Stimulated activated CD8-positive, alpha-beta memory T cell treated with anti-CD3 and anti-CD28 coated beads, Interleukin-15, amount 100 ng/mL, for 24 hours (primary cell): ENCODE measurements at regions not wholly inside any gene's neighbourhood (a gene's known extent, or its start where the extent isn't known, plus 50 kb on each side); places are given as distances from the start of the nearest gene placed in this dataset.
"Not testable (repeated sequence)": the region's sequence is repeated elsewhere in the genome, so short reads cannot be mapped to it uniquely, and the experiment has no call there.

Source experiments
- DNase-seq: peaks from one replicate; pipeline ENCODE4 v3.0.0-alpha.2; 2020; ENCODE audit warnings: low read depth

DNA sequence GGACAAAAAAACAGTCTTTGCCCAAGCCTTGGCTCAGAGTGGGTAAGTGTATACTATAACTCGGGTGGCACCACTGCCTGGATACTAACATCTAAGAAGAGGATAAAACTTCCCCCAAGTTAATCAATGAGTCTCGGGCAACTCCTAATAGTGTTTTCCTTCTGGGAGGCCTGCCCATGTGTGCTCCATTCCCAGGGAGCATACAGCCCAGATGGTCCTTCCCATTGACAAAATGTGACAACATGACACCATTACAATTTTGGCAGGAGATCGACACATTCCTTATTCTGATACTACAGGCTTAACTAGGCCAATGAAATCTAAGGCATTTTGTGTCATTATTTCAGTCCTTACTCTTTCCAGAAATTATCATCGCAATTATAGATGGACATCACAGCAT is 52.7 kb upstream of the CRIM1 start:
- DNase-seq = no peak

DNA sequence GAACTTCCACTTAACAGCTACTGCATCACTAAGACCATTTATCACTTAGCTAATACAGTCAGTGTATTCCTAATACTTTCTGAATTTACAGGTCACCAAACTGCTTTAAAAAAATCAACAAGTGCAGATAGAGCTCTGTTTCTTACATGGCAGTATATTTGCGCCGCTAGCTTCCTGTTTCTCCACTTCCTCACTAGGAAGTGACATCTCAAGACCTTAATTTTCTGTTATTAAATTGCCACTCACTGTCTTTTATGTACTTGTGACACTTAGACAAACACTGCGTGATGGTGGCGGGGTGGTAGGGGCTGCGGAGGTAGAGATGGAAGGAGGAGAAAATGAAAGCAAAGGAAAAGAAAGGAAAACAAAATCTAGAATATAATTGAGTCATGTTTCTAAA is 53.7 kb upstream of the CRIM1 start:
- DNase-seq = no peak

DNA sequence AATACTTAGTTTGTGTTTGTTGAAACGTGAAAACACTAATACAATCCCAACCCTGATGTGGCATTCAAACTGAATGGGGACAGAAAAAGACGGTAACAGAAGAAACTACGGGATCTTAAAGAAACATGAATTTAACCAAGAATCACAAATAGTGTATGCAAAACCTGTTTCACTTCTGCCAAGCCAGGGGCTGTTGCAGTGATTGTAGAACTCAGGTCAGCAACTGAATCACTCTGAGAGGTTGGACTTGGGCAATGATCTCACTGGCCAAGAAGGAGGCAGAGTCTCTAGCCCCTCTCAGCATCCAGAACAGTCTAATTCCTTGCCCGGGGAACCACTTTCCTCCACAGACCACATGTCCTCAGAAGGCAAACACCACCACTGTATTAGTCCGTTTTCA is 54.9 kb upstream of the CRIM1 start:
- no peak for DNase-seq

DNA sequence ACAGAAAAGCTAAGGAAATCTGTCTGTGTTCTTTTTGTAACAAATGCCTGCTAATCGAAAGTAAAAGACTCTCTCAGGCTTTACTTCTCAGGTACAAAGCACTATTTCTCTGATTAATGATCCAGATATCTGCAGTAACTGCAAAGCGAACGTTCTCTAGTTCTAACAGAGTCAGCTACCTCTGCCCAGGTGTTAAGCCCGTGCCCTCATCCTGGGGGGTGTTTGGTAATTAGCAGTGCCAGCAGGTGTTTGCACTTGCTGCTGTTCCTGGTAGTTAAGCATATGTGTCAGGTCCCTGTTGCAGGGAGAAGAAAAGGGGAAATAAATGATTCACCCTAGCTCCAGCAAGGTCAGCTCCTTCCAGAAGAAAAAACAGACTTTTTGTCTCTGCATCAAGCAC is 58.8 kb upstream of the CRIM1 start:
- DNase-seq = no peak

DNA sequence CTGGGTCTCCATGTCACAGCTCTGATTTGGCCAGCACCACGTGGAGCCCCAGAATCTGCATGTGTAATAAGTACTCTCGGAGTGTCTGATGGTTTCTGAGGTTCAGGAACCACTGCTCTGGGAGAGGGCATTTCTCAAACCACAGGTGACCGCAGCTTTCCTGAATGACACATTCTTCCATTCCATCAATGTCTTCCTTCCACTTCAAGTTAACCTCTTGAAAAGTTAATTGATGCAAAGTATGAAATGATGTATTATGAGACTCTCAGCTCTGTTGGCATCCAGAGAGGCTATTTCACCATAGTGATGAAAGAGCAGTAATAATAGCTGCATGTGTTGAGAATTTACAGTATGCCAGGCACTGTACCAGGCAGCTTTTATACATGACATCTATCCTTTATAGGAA is 61.3 kb upstream of the CRIM1 start:
- DNase-seq = no peak

DNA sequence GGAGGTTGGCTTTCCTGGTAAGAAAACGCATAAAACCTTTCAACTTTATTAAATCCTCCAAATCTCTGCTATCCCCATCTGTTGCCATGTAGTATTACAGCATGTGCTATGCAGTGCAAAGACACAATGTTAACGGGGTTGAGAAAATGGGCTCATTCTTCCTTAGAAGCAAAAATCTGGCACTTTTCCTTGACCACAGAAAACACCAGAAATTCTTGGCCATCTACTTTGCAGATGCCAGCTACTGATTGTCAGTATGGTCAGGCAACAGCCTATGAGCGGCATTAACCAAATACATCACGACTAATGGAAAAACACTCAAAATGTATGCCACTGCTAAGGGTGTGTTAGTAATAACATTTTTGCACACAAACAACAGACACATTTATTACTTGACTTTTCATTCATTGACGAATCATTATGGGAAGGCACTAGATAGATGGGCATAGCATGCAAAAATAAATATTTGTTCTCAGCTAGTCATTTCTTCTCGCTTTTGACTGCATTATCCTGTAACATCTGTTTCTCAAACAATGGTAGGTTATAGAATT is 65.2 kb upstream of the CRIM1 start:
- DNase-seq = no peak

DNA sequence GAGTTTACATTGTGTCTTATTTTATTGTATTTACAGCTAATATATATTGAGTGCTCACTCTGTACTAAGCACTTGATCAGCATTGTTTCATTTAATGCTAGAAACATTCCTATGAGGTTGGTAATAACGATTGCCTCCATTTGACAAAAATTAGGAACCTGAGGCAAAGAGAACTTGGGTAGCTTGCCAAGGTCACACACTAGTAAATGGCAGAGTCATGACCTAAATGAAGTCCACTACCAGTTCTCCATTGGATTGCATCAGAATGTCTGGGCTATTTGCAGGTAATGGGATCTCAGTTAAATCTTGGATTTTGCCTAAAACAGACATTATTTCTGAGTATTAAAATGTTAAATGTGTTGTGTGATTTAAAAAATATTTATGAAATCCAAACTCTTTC is 65.8 kb upstream of the CRIM1 start:
- DNase-seq = no peak

DNA sequence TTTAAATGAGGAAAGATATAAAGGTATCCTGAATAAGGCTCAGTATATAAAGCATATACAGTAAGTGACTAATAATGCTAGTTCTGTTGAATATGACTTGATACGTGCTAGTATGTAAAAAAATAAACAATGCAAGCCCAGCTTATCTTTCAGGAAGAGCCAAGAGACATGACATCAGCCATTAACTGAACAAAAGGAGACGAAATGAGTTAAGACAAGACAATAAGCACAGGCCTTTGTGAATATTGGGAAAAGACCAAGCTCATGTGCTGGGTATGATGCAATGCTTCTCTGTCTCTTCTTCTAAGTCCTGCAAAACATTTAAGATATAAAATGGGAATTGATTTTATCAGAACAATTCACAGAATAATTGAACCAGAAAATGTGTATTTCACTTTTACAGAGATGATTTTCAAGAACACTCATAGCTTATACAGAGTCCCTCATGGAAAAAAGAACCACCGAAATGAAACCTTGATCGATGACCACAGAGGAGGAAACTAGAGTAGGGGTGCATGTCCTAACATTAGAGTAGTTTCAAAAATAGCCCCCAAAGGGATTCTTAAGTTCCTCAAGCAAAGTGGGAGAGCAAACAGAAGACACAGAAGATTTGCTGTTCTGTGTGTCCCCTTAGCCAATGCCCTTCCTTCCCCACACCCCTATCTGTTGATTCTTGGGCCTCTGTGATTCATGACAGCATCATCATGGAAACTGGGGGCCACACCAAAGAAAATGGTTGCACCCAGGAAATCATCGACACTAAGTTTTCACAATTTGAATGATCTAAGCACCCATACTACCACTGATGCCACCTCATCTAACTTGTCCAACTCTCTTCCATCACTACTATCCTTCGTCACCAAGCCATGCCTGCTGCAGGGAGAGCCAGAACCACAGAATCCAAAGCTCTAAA is 68.0 kb upstream of the CRIM1 start:
- no peak for DNase-seq

DNA sequence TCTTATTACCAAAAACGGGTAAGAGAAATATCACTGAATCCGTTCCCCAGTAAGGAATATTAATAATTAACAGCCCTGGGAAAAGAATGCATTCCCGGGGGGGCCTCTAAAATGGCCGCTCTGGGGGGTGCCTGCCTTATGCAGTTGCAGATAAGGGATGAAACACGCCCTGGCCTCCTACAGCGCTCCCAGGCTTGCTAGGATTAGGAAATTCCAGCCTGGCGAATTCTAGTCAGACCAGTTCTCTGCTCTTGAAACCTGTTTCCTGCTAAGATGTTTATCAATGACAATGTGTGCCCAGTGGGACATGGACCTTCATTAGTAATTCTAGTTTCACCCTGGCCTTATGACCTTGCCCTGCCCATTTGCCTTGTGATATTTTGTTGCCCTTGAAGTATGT is 76.1 kb upstream of the CRIM1 start:
- not testable (repeated sequence) for DNase-seq

DNA sequence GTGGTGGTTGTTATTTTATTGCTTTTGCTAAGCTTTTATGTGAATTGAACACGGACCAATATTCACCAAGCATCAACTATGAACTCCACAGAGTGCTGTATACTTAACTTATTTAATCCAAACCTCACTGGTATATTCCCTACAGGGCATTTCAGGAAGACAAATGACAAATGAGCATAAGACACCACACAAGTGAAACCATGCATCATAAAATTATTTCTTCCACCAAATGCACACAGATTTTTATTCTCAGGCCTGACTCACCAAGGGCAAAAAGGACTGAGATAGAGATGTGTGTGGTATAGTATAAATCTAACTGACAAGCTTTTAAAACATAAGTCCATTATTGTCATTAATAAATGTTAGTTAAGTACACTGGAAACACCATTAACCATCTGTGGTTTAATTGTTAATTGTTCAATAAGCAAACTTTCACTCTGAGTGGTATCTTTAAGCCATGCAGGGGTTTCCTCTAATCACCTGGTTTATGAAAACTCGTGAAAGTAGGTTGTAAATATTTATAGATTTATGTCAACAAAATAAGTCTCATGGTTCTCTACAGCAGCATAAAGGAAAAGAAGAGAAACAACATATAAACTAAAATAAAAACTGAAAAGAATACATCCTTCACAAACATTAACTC is 77.6 kb upstream of the CRIM1 start:
- DNase-seq = no peak

DNA sequence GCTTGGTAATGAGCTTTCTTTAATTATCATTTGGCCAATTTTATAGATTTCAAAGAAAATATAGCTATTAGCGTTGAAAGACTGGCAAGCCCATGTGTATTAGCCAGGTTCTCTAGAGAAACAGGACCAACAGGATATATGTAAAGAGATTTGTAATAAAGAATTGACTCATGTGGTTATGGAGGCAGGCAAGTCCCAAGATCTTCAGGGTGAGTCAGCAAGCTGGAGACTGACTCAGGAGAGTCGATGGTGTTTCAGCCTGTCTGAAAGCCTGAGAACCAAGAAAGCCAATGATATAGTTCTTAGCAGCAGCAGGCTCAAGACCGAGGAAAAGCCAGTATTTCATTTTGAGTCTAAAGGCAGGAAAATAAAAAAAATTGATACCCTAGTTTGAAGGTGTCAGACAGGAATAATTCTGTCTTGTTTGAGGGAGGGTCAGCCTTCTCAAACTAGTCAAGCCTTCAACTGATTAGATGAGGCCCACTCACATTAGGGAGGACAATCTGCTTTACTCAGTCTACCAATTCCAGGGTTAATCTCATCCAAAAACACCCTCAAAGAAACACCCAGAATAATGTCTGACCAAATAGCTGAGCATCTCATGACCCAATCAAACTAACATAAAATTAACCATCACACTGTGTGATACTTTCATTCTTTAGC is 78.3 kb upstream of the CRIM1 start:
- no peak for DNase-seq

DNA sequence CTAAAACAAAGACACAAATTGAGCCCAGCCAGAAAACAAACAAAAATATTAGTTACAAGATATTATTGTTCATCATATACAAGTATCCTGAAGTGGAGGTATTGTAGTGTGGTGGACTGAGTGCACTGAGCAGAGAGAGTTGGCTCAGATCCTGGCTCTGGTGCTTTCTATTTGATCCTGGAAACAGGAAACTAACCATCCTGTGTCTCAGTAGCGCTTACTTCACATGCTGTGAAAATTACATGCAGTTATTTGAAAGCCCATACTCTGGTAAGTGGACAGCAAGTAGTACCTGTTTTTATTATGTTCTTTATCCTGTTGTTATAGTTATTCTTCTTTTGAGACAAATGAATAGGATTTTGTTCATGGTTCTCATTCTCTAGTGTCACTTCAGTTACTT is 84.3 kb upstream of the CRIM1 start:
- DNase-seq = no peak

DNA sequence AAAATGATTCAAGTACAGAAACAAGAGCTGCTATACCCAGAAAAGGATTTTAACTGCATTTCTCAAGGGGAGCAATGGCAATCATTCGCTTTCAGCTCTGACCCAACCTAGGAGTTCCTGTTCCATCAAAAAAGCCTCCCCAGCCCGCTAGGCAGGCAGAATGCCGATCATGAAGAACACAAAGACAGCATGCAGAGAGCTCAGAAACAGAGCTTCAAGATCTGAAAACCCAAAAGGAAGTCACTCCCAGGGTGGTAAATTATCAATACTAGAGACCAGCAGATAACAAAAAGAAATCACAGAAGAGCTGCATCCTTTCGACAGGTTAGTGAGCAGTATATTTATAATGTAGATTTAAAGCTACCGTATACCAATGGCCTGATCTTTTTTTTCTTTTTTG is 84.8 kb upstream of the CRIM1 start:
- no peak for DNase-seq

DNA sequence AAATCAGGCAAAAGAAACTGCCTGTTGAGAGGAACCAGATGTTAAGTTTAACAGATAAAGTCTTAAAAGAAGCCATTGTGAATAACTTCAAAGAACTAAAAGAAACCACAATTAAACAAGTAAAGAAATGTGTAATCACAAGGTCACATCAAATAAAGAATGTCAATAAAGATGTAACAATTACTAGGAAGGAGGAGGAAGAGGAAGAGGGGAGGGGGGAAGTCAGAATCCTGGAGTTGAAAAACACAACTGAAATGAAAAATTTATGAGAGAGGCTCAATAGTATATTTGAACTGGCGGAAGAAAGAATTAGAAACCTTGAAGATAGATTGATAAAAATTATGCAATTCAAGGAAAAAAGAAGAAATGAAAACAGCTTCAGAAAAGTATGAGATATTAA is 88.4 kb upstream of the CRIM1 start:
- no peak for DNase-seq

DNA sequence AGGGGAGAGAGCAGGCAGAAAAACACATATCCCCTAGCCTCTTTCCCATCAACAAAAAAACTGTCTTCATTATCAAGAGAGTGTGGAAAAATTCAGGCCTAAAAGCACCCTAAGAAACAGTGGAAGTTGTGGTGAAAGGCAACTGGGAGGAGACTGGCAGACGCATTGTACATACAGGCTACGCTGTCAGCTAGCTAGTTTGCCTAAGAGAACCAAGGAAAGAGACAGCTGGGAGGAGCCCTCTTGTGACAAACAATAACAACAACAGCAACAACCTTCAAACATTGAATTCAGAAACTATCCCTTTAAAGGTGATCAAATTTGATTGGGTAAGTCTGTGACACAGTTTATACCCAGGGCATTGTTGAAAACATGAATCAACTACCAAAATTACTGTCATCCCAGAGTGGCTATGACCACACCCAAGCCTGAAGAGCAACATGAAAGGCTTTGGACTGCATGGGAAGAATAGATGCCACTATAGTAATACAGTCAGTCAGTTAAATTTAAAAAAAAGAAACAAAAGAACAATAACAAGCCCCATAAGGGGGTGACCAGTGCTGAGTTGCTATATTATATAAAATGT is 88.9 kb upstream of the CRIM1 start:
- no peak for DNase-seq

DNA sequence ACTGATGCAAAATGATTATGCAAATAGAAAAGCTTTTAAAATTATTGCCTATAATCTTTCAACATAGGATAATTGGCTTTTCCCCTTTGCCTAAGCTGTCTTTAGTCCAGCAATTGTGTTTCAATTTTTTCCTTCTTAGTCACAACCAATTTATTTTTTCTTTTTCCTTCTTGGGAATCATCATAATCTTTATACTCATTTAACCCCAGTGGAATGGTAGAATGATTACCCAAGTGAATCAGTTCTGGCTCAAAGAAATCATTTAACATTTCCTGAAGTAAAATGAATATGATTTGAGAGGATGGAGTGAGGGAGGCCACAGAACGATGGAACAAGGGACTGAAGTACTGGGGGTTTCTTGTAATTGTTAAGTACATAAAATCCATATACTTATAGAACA is 93.0 kb upstream of the CRIM1 start:
- DNase-seq = no peak

DNA sequence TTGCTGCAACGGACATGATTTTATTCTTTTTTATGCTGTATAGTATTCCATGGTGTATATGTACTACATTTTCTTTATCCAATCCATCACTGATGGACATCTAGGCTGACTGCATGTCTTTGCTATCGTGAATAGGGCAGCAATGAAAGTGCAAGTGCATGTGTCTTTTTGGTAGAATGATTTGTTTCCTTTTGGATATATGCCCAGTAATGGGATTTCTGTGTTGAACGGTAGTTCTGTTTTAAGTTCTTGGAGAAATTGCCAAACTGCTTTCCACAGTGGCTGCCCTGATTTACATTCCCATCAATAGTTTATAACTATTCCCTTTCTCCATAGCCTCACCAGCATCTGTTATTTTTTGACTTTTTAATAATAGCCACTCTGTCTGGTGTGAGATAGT is 99.7 kb upstream of the CRIM1 start:
- no peak for DNase-seq

DNA sequence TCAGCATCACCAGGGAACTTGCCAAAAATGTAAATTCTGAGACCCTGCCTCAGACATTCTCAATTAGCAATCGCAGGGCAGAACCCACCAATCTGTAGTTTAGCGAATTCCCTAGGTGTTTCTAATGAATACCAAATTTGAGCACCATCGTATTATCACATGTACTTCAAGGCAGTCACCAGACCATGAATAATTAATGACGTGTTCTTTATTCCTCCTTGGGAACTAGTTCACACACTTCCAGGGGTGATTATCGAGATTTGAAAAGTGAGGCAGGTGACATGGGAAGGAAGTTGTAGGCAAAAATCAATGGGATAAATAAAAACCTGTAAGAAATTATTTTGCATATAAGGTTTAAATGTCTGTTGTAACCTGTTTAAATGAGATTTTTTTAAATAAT is 102.5 kb upstream of the CRIM1 start:
- DNase-seq = no peak

DNA sequence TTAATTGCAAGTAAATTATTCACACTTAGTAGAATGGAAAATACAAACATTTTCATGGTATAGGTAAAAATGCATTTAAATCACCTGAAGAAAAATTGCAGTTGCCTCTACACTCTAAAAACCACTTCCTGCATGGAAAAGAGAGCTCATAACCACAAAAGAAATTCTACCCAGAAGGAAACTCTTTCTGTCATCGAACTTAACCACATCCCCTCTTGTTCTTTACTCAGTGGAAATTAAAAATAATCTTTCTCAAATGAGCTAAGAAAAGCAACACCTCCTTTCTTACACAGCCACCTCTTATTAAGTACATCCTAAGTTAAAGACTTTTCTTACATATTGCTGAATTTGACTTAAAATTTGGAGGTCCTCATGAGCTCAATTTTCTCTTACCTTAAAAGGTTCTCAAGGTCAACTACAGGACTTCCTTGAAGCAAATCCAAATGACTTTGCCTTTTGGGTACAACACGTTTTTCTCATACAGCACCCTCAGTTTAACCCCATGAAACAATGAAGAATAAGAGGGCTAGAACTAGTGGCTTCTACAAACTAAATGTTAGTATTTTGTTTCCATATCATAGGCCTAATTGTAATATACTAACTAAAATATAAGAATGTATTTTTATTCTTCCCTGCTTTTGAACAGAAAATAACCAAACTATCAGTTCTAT is 109.1 kb upstream of the CRIM1 start:
- DNase-seq = no peak

DNA sequence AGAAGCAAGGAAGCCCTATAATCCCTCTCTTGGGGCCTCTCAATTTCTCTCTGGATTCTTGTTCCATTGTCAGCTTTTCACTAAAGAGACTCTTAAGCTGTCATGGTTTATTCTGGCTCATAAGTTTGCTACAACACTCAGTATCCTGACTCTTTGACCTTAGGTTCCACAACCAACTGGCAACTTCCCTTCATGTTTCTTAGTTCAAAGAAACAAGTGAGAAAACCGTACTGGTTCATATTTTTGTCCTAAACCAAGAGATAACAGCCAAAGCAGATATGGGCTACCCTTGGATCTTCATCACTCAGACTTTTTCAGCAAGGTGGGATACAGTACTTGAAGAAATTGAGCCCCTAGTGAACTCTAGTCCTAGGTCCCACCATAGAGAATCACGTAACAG is 109.9 kb upstream of the CRIM1 start:
- DNase-seq = no peak

DNA sequence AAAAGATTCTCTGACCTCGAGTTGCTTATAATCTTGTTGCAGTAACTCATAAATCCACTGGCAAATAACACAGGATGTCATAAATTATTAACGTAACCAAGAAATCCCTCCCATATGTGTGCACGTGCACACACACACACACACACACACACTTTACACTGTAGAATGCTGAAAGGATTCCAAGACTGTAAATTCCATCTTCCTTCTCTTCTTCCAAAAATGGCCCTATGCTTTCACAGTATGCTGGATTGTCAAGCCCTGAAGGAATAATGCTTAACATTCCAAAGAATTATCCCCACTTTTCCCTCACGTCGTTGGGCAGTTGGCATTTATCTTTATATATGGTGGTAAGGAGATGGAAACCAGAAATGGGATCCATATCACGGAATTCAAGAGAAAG is 117.5 kb upstream of the CRIM1 start:
- no peak for DNase-seq

DNA sequence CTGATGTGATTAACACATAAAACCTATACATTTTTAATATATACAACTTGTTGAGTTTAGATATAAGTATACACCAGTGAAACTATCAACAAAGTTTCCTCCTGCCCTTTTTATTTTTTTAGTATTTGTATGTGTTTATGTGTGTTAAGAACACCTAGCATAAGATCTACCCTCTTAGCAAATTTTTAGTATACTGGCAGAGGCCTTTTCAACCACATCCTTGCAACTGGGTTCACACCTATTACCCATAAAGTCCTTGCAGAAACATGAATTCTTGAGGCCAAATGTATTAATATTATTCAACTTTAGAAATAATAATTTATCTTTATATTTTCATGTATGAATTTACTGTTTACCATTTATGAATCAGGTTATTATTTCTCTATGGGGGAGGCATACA is 119.7 kb upstream of the CRIM1 start:
- no peak for DNase-seq
